Activated CD8-positive, alpha-beta memory T cell treated with anti-CD3 and anti-CD28 coated beads, Interleukin-2, amount 50 U/mL, for 48 hours (primary cell): ENCODE measurements at regions not wholly inside any gene's neighbourhood (a gene's known extent, or its start where the extent isn't known, plus 50 kb on each side); places are given as distances from the start of the nearest gene placed in this dataset.

ENCODE experiments used
- DNase-seq: peaks from one replicate; pipeline ENCODE4 v3.0.0-alpha.2; 2020

DNA sequence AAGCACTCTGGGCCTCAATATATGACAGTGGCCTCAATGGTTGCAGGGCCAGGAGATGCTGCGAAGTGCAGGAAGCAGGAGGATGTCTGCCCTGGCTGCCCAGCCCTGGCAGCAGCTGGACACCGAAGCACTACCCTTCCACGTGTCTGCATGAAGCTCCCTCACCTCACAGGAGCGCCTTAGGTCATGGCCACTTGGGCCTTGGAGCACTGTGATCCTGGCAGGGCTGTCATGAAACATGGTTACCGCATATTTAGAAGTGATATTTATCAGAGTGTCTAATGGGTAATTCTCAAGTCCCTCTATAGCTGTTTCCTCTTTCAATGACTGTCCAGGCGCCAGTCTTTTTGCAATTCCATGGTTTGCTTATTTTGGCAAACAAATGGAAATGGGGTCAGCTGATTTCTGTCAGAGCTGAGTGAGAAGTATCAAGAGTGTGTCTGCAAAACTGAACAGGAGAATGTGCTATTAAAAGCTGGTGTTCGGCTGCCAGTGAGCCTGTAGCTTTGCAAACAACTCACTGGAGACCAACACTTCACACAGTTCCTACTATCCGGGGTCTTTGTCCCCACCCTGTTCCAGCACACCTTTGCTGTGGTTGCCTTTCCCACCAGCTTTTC, 285.9 kb downstream of the KIF4B start:
- DNase-seq: no peak

DNA sequence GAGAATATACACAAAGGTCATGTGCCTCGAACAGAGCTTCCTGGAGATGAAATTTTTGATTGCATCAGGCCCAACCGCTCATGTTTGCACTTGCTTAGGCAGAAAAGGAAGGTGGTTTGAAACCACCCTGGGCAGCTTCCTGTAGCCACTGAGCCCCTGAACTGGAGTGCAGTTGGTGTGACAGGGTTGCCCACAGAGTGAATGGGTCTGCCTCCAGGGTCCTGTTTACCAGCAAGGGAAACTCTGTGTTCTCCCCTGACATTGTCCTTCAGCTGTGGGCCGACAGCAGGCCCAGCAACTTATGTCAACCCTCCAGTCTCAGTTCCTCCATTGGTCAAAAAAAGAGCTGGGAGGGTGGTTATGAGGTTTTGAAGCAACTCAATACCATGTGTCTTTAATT, 289.6 kb downstream of the KIF4B start:
- no peak for DNase-seq

DNA sequence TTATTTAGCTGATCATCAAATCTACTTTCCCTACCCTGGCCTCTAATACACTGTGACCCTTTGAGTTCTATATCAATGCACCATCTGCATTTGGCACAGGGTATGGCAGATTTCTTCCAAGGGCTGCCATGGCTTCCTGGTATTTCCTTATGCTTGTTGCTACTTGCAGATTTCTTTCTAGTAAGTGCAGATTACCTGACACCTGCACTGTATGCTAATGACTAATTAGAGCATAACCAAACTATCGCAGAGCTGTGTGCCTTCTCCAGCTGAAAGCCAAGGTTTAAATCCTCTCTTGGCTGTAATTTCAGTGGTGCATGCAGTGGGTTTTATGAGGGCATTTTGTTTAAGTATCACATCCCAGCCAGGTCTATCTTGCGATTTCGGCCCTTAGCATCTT, 293.7 kb downstream of the KIF4B start:
- DNase-seq: no peak

DNA sequence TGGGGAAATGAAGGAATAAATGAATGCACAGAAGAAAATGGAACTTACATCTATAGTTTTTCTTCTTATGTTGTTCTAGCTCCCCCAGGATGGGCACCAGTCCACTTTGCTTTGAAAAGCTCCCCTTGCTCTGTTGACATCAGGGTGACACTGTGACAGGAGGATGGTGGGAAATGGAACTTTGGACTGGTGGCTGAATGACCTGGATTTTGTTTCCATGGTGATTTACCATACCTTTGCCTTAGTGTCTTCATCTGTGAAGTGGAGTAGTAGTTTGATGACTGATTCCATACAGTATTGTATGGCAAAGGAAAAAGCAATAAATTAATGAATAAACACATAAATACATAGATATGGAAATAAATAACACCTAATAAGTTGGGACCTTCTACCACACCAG, 294.7 kb downstream of the KIF4B start:
- DNase-seq: no peak

DNA sequence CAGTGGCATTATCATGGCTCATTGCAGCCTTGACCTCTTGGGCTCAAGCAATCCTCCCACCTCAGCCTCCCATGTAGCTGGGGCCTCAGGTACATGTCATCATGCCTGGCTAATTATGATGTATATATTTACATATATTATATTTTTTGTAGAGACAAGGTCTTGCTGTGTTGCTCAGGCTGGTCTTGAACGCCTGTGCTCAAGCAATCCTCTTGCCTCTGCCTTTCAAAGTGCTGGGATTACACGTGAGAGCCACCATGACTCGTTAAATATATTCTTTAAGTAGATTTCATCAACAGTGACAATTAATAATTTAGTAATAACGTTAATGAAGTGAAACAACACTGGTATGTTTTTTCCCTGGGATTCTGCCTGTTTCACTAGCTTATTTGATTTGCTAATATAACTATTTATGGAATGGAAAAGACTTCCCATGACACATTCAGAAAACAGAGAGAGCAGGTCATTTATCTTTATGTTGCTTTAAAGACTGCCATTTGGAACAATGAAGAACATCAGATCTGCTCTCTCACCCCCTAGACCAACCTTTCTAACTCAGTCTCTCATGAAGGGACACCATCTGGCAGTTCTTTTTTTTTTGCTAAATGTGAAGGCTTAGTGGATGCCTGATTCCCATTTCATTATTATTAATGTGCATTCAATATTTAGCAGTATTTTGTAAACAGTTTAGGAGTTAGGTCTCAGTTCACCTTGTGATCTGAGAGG, 295.6 kb downstream of the KIF4B start:
- no peak for DNase-seq

DNA sequence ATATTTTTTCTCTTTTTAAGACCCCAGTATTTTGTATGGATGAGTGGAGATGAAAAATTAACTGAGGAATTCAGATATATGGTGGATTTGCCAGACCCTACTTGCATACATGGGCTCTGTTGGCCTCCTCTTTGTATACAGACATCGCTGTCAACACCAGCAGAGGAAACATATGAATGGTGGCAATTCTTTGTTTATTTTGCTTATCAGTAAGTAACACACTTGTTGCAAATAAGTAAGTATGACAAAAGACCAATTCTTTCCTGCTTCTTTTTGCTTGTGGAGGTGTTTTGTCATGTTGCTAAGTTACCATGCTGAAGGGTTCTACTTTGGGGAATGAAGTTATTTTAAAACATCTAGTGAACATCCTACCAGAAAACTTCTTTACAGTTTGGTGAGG, 298.2 kb downstream of the KIF4B start:
- DNase-seq: no peak

DNA sequence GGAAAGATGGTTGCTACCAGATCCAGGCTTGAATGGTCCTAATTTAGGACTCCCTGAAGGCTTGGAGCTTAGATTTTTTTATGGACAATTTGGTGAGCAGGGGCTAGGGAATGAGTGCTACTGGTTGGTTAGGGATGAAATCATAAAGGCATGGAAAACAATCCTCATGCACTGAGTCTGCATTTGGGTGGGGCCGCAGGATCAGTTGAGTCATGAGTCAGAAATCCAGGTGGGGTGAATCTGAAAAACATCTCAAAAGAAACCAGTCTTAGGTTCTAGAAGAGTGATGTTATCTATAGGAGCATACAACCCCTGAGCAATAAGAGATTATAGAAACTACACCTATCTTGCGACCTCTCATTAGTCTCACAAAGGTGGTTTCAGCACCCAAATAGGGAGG, 300.0 kb downstream of the KIF4B start:
- no peak for DNase-seq

DNA sequence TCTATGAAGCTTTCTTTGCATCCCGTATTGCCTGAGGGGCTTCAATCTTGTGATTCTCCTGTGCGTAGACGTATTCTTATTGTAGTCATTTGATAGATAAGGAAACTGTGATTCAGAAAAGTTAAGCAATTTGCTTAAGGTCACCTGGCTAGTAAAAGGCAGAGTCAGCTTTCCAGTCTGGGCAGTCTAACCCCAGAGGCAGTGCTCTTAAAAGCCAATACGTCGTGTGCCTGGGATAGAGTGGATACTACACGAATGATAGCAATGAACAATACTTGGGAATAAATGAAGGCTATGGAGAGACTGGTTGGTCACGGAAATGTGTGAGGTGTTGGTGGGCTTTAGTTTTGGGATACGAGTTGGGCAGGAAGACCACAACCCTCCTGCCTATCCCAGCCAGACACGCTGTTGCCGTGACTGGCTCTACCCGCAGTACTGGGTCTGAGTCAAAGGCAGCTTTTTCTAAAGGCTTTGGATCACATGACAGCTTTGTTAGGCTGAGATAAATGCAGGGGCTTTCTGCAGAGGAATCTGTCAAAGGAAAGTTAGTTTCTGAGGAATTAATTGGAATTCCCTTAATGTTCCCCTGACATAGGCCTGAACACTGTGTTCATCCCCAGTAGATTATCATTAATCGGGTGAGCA, 302.6 kb downstream of the KIF4B start:
- no peak for DNase-seq

DNA sequence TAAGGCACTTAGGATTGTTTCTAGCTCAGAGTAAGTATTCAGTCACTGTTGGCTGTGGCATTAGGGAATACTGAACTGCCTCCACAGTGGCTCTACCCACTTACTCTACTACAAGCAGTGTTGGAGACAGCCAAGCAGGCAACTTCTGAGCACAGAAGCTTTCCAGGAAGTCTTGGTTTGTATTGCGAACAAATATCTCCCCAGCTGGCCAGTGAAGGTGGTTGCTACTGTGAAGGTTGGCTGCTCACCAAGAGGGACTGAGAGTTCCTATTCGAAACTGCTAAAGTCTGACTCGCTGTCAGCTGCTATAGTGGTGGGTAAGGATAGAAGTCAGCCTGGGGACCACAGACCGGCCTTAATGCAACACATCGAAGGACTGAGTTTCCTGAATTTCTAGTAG, 319.1 kb downstream of the KIF4B start:
- no peak for DNase-seq

DNA sequence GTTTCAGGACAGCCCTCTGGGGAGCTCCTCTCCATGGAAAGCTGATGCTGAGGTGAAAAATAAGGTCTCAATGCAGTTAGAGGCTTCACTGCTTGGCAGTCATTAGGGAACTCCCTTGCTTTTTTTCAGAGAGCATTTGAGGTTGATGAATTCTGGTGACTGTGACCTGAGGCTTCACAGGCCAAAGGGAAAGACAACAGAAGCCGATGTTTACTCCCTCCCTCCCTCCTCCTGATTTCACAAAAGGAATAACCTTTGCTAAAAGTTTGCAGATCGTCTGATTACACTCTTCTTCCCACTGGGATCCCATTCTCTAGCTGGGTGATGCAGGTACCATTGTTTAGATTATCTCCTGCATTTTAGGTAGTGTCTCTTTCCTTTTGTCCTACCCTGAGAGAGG, 329.4 kb downstream of the KIF4B start:
- DNase-seq: no peak

DNA sequence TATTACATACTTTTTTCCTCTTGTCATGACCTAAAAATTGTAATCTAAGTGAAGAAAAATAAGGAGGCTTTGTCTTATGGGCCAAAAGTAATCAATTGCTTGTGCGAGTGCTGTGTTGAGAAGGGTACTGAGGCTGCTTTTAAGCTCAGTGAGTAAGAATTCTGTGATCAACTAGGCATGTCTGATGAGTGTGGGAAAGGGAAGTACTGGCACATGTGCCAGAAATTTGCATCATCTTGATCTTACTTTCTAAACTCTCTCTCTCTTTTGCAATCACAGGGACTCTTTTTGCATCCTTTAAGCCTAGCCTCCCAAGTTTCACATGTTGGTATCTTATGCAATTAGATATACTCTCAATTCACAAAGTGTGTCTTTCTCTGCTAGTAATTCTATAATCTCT, 329.9 kb downstream of the KIF4B start:
- no peak for DNase-seq

DNA sequence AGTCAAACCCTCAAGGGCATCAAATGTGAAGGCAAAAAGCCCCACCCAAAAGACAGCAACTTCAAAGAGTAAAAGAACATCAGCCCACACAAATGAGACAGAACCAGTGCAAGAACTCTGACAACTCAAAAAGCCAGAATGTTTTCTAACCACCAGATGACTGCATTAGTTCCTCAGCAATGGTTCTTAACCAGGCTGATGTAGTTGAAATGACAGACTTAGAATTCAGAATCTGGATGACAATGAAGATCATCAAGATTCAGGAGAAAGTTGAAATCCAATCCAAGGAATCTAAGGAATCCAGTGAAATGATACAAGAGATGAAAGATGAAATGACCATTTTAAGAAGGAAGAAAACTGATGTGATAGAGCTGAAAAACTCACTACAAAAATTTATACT, 339.7 kb downstream of the KIF4B start:
- no peak for DNase-seq

DNA sequence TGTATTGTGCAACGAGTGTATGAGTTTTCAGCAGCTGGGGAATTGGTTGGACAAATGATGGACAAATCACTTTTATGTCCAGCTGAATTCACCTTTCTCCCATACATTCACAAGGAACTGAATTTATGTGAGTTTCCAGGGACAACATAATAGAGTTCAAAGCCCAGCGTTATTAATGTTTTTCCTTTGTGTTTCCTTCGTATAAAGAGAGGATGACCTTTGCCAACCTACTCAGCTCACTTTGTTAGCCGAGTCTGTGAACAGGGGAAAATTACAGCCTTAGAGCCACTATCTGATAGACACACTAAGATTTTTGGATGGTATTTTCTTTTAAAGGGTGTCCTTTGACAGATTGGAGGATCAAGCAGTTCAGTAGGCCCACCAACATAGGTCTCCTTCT, 352.5 kb downstream of the KIF4B start:
- no peak for DNase-seq

DNA sequence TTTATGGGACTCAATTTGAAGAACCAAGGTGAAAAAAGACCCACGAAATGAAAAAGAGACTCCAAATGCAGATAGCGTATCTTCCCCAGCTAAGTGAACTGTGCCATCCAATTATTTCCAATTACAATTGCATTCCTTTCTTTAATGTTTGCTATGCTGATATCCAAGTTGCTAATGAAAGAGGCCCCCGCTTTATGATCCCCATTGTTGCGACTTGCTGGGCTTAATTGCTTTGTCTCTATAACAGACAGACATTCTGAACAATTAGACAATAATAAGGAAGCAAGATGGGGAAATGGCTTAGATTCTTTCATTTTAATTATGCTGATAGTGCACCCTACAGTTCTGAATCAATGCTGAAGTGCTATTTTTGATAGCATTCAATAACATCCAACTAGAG, 354.3 kb downstream of the KIF4B start:
- no peak for DNase-seq

DNA sequence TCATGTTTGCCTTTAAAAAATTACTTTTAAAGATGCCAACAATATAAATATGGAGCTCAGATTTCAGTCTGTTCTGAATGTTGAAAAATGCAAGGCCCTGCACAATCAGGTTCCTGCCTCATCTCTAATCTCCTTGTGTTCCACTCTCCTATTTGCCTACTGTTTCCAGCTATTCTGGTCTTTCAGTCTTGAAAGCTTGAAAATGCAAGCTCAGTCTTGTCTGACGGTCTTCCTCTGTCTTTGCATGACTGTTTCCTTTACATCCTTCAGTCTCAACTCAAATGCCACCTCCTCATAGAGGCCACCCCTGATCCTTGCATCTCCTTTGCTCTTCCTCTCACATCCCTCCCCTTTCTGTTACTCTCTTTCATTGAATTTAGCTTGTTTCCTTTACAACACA, 354.9 kb downstream of the KIF4B start:
- no peak for DNase-seq

DNA sequence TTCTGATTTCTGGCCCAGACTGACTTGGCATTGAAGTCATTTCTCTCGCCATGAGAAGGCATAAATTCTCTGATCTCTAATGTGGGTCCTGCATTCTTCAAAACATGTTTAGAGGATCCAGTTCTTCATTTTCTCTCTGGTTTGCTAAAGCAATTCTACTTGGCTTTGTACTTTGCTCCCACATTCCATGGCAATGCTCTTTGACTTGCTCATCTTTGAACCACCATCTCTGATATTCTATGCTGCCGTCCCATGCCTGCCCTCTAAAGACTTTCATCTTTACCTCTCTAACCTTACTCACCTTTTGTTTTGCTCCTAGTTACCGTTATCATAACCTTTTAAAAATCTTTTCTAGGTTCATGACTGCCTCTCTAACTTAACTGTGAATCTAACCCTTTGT, 366.9 kb downstream of the KIF4B start:
- no peak for DNase-seq

DNA sequence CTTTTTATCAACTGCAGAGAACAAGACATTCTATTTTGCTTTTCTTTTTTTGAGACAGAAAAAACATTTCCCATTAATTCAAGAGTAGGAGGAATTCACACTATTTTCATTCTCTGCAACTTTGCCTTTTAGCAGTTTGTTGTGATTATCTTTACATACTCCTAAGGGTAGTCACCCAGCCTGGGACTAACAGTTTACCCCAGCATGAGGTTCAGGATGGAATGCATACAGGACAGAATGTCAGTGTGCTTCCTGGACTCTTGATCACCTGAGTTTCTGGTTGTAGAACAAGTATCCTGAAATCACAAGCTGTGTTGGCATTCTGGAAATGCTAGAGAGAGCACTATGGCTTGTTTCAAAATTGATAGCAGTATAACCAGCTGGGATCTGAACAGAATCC, 368.1 kb downstream of the KIF4B start:
- no peak for DNase-seq

DNA sequence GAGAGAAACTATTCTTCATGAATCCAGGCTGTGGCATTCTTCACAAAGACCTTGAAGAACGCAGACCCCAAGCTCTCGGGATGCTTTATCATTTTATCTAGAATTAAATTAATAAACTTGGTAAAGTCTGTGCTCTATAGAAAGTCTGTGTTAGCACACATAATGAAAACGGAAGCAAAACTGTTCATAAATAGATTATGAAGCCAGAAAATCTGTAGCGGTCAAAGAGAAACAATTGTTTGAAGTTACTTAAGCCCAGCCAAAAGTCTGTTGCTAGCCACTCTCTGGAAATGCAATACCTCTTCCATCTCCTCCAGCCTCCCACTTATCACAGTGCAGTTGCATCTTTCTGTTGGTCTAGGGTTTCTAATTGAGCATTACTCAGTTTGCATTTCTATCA, 375.9 kb downstream of the KIF4B start:
- DNase-seq: no peak

DNA sequence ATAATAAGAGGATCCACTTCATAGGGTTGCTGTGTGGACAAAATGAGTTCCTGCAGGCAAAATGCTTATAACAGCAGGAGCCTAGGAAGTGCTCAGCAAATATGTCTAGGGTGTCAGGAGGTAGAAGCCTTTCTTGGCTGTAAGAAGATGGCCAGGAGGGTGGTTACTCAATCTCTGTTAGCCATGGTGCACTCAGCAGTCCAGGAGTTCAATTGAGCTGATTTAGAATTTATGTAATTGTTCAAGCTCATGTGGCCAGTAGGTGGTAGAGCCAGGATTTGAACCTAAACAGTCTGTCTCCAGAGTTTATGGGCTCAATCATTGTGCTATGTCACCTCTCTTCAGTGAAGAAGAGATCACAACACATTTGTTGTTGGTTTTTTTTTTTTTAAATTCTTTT, 381.2 kb downstream of the KIF4B start:
- no peak for DNase-seq

DNA sequence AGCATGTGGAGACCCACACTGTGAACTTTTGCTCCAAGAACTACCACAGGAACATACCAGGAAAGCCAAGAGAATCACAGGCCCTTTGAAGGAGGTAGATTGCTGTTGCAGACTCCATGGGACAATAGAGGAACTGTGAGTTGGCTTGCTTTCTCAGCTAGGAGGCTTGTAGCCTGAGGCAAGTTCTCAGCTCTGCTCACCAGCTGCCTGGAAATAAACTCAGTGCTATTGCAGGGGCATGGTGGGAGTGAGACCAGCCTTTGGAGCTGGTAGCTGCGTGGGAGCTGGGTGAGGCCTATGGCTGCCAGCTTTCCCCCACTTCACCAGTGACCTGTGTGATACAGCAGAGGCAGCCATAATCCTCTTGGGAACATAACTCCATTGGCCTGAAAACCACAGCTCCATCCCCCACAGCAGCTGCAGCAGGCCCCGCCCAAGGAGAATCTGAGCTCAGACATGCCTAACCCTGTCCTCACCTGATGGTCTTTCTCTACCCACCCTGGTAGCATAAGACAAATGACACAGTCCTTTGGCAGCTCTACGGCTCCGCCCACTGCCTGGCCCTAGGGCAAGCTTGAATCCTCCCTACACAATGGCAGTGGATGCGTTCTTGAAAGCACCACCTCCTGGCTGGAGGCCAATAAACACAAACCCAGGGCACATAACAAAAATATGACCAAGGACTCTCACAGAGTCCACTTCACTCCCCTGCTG, 389.5 kb downstream of the KIF4B start:
- no peak for DNase-seq

DNA sequence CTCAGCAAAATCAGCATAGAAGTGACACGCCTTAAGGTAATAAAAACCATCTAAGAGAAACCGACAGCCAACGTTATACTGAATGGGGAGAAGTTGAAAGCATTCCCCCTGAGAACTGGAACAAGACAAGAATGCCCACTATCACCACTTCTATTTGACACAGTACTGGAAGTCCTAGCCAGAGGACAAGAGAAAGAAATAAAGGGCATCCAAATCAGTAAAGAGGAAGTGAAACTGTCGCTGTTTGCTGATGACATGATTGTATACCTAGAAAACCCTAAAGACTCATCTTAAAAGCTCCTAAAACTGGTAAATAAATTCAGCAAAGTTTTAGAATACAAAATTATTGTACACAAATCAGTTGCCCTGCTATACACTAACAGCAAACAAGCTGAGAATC, 393.3 kb downstream of the KIF4B start:
- no peak for DNase-seq

DNA sequence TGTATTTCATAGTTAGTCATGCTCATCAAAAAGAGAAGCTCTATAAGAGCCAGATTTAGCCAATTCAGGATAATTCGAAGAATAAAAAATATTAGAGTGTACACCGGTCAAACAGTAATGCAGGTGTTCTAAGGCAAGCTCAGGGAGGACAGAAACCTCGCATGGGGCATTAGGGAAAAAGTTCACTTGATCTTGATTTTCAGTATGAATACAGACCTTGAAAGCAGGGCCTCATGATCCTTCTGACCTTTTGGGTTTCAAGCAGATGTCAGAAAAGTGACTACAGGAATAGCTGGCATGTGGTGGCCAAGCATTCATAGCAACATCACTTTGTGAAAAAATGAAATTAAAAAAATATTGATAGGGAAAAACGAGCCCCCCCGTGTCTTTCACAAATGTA, 394.9 kb downstream of the KIF4B start:
- no peak for DNase-seq

DNA sequence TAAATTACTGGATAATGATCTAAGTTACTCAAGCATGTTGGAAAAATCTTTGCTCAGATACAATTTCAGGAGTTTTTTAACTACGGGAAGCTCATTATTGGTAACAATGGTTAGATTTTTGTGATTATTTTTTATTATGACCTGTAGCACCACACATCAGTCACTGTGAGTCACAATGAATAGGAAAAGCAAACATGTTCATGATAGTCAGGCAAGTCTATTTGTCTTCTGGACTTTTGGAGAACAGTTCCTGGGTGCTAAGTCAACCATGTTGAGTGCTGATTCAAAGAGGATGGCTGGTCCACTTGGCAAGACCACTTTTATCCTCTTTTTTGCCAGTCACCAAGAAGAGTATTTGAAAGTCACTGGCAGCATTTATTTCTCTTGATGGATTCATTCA, 403.2 kb downstream of the KIF4B start:
- DNase-seq: no peak

DNA sequence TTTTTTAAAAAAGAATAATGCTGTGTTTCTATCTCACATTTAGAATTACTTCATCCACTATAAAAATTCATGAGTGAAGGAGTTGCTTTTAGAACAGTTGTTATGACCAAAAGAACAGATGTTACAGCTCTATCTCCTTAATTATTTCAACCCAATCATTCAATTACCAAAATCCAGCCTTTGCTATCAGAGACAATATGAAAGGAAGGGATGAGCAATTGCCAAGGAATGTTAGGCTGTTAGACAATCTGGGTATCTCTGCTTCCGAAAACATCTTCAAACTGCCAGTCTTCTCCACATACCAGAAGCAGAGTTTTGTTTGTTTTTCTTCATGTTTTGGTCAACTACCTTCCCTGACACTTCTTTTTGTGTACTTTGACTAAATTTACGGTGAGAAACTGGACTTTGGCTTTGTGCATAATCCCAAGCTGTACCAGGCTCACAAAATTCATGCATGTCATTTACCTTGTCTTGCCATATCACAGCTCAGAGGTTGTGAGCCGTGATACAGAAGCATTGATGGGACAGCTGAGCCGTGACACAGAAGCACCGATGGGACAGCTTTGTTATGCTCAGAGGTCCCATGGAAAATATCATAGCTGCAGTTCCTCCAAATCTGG, 405.5 kb downstream of the KIF4B start:
- no peak for DNase-seq
